Body of pancreas (tissue), 4 donors: ENCODE measurements at regions not wholly inside any gene's neighbourhood (a gene's known extent, or its start where the extent isn't known, plus 50 kb on each side); places are given as distances from the start of the nearest gene placed in this dataset.

Experiments used
- ATAC-seq: fragments of 150-250 bp; one replicate; pipeline ENCODE4 v1.9.1; 2016
- DNase-seq, 4 donors: peaks; one replicate each; pipeline ENCODE4 v3.0.0-alpha.2; 2019
- H3K27ac ChIP-seq, 4 donors: fragments of 200-600 bp; sonication (generic); 1 replicate in 3 of 4; 2 replicates in 1 of 4; pipeline versions ENCODE4 v1.5.1 to v1.6.1; 2016 to 2019; ENCODE audit warnings: mild to moderate bottlenecking in 1 of 4, mixed read lengths in 1 of 4, moderate library complexity in 1 of 4
- H3K27me3 ChIP-seq, 2 donors: fragments of 200-600 bp; sonication (generic); one replicate each; pipeline ENCODE4 v1.6.0; 2016; ENCODE audit warnings: mild to moderate bottlenecking in 1 of 2
- H3K36me3 ChIP-seq, 2 donors: fragments of 200-600 bp; sonication (generic); replicated peaks in 1 of 2; 2 replicates each; pipeline ENCODE4 v1.5.1; 2016; ENCODE audit warnings: low read depth in 2 of 2; ENCODE audit not compliant: insufficient read depth in 1 of 2
- H3K4me1 ChIP-seq: fragments of 200-600 bp; sonication (generic); one replicate; pipeline ENCODE4 v1.6.0; 2016
- H3K4me3 ChIP-seq, 2 donors: fragments of 200-600 bp; sonication (generic); 1 replicate in 1 of 2; 2 replicates in 1 of 2; pipeline ENCODE4 v1.5.1; 2016 to 2019
- H3K9me3 ChIP-seq, 3 donors: fragments of 200-600 bp; sonication (generic); 1 replicate in 2 of 3; 2 replicates in 1 of 3; pipeline ENCODE4 v1.5.1; 2016
- POLR2A ChIP-seq, 3 donors: fragments of 450-650 bp; IDR thresholded peaks; one replicate each; pipeline ENCODE4 v1.6.1; 2016; ENCODE audit warnings: antibody characterized with exemption in 3 of 3, mild to moderate bottlenecking in 2 of 3
- WGBS, 2 donors: methylation state at CpG; one replicate each; pipeline ENCODE4 v1.1.5; 2017; 5-methylcytosine and 5-hydroxymethylcytosine counted together
- intact Hi-C: fragments of 100-400 bp; cut with DNase I; formaldehyde crosslinking; loops from one replicate; pipeline ENCODE4 v1.15.1; 2023
- TF ChIP-seq, protein P1 (sequence below), 7 experiments: fragments of 450-650 bp in 4 of 7; fragments of 200-600 bp in 3 of 7; sonication (generic) in 3 of 7; IDR thresholded peaks; one replicate each; pipeline ENCODE4 v1.5.1; 2016 to 2019; ENCODE audit warnings: antibody characterized with exemption in 7 of 7

DNA sequence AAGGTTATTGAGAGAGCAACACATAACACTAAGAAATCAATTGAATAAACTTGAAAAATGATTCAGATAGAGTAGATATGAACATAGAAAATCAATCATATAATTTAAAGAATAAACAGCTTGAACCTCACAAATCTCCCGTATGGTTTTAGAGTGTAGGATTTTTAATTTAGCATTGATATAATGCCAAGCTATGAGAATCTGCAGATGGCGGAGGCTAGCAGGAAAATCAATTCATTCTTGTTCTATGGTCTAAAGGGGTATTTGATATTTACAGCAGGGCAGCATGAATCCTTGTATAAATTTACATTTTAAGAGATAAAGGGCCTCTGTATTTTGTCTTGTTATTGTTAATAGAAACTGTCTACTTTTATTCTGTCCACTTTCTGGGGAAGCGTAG lies 797.0 kb downstream of the GALR1 start:
- Histone ChIP-seq H3K9me3 (peaks cover 0 to 3% (median 3%) of the 10 kb centered on the region in 3 donors), H3K27me3 (peaks cover 0 to 5% of the 10 kb centered on the region in 2 donors), H3K36me3 (no peaks in the 10 kb centered on the region), H3K4me3 (no peak overlapping the region), H3K4me1 (no peaks in the 10 kb centered on the region), H3K27ac (no peak overlapping the region)
- WGBS, 2 donors = 37 to 44% methylated on average over 3 of the region's 3 CpGs
- no peak for TF ChIP-seq POLR2A (IDR thresholded peaks at IDR 0.05)
- TF ChIP-seq, protein P1, sequence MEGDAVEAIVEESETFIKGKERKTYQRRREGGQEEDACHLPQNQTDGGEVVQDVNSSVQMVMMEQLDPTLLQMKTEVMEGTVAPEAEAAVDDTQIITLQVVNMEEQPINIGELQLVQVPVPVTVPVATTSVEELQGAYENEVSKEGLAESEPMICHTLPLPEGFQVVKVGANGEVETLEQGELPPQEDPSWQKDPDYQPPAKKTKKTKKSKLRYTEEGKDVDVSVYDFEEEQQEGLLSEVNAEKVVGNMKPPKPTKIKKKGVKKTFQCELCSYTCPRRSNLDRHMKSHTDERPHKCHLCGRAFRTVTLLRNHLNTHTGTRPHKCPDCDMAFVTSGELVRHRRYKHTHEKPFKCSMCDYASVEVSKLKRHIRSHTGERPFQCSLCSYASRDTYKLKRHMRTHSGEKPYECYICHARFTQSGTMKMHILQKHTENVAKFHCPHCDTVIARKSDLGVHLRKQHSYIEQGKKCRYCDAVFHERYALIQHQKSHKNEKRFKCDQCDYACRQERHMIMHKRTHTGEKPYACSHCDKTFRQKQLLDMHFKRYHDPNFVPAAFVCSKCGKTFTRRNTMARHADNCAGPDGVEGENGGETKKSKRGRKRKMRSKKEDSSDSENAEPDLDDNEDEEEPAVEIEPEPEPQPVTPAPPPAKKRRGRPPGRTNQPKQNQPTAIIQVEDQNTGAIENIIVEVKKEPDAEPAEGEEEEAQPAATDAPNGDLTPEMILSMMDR (IDR thresholded peaks at IDR 0.05) = no peak
- DNase-seq (no peak), ATAC-seq (no peak)
- intact Hi-C loops = no loop called here

- H3K27me3 ChIP-seq = peaks cover 0 to 5% of the 10 kb centered on the region in 2 donors
- DNase-seq (no peak), ATAC-seq (no peak)
- no peak overlapping the region for H3K4me3 ChIP-seq
- WGBS, 2 donors = 82 to 86% methylated on average over 9 to 10 of the region's 10 CpGs
- H3K27ac ChIP-seq = no peak overlapping the region
- intact Hi-C loops = no loop called here
- no peak for TF ChIP-seq POLR2A (IDR thresholded peaks at IDR 0.05)
- TF ChIP-seq, protein P1 (IDR thresholded peaks at IDR 0.05) = no peak
- no peaks in the 10 kb centered on the region for H3K36me3 ChIP-seq
- H3K4me1 ChIP-seq = no peaks in the 10 kb centered on the region
- H3K9me3 ChIP-seq = no peaks in the 10 kb centered on the region
These were observed 799.6 kb downstream of the GALR1 start for GRCh38 chr18:78049281-78049680.

DNA sequence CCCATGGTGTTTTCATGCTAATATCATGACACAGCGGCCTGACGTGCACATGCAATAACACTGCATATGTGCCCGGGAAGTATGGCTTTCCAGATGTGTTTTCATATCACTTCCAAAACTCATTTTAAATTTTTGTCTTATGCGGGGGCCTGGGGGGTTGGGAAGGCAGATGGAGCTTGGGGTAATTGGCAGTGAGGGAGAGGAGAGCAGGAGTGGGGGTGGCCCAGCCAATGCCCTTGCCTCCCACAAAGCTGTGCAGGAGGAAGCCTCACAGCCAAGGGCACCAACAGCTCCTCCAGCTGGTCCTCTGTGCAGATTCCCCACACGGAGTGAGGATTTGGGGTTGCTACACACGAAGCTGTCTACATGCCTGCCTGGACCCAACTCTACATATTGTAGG lies 805.2 kb downstream of the GALR1 start:
- Histone ChIP-seq H3K4me3 (no peak overlapping the region), H3K9me3 (no peaks in the 10 kb centered on the region), H3K36me3 (no peaks in the 10 kb centered on the region), H3K27me3 (peaks cover 0 to 4% of the 10 kb centered on the region in 2 donors), H3K4me1 (no peaks in the 10 kb centered on the region), H3K27ac (no peak overlapping the region)
- intact Hi-C loops = no loop called here
- ATAC-seq (no peak), DNase-seq (no peak)
- TF ChIP-seq, protein P1 (IDR thresholded peaks at IDR 0.05) = no peak
- TF ChIP-seq POLR2A (IDR thresholded peaks at IDR 0.05) = no peak
- 64 to 67% methylated on average over 6 of the region's 6 CpGs for WGBS, 2 donors

DNA sequence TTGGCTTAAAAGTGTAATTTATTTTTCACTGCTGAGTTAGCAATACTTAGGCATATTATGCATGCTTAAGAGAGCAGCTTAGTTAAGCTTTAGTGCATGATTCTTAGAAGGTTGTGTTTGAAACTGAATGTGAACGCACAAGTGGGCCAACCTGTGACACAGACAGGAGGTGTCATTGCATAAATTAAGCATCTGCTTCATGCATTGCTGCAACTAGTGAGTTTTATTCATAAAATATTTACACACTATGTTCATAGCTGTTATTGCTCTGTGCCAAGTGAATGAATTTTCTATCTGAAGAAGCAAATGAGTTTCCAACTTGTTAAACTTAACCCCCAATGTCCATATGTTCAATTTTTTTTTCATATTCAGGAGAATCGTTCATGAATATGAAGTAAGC lies 806.4 kb downstream of the GALR1 start:
- DNase-seq = no peak
- Histone ChIP-seq H3K36me3 (no peaks in the 10 kb centered on the region), H3K9me3 (no peaks in the 10 kb centered on the region), H3K4me1 (no peaks in the 10 kb centered on the region), H3K27me3 (peaks cover 0 to 4% of the 10 kb centered on the region in 2 donors), H3K27ac (no peak overlapping the region), H3K4me3 (no peak overlapping the region)
- intact Hi-C loops = no loop called here
- 61 to 66% methylated on average over 2 of the region's 2 CpGs for WGBS, 2 donors
- no peak for TF ChIP-seq POLR2A (IDR thresholded peaks at IDR 0.05)
- TF ChIP-seq, protein P1 (IDR thresholded peaks at IDR 0.05) = no peak
- no peak for ATAC-seq
